ENCODE measurements at regions not wholly inside any gene's neighbourhood (a gene's known extent, or its start where the extent isn't known, plus 50 kb on each side); places are given as distances from the start of the nearest gene placed in this dataset.

GRCh38 chr2:166665991-166666940 is 172.2 kb upstream of the SCN7A start:
- Histone ChIP-seq H3K27me3 (ENCODE audit: control insufficient read depth, insufficient read depth, low read length) (no peaks in the 10 kb centered on the region), H3K4me3 (ENCODE audit: low read depth, low read length) (no peak overlapping the region), H3K36me3 (ENCODE audit: control insufficient read depth, insufficient read depth, low read length) (no peaks in the 10 kb centered on the region)
- no peak for DNase-seq (ENCODE audit: low read depth)
- TF ChIP-seq, protein P1, sequence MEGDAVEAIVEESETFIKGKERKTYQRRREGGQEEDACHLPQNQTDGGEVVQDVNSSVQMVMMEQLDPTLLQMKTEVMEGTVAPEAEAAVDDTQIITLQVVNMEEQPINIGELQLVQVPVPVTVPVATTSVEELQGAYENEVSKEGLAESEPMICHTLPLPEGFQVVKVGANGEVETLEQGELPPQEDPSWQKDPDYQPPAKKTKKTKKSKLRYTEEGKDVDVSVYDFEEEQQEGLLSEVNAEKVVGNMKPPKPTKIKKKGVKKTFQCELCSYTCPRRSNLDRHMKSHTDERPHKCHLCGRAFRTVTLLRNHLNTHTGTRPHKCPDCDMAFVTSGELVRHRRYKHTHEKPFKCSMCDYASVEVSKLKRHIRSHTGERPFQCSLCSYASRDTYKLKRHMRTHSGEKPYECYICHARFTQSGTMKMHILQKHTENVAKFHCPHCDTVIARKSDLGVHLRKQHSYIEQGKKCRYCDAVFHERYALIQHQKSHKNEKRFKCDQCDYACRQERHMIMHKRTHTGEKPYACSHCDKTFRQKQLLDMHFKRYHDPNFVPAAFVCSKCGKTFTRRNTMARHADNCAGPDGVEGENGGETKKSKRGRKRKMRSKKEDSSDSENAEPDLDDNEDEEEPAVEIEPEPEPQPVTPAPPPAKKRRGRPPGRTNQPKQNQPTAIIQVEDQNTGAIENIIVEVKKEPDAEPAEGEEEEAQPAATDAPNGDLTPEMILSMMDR (IDR thresholded peaks at IDR 0.05; ENCODE audit: insufficient read depth, low read length, poor library complexity, severe bottlenecking): no peak

- Histone ChIP-seq H3K4me3 (ENCODE audit: low read depth, low read length) (no peak overlapping the region), H3K36me3 (ENCODE audit: control insufficient read depth, insufficient read depth, low read length) (no peaks in the 10 kb centered on the region), H3K27me3 (ENCODE audit: control insufficient read depth, insufficient read depth, low read length) (no peaks in the 10 kb centered on the region)
- no peak for DNase-seq (ENCODE audit: low read depth)
- TF ChIP-seq, protein P1 (IDR thresholded peaks at IDR 0.05; ENCODE audit: insufficient read depth, low read length, poor library complexity, severe bottlenecking): no peak
Observed at GRCh38 chr2:166661824-166662223, 167.8 kb upstream of the SCN7A start.

DNA sequence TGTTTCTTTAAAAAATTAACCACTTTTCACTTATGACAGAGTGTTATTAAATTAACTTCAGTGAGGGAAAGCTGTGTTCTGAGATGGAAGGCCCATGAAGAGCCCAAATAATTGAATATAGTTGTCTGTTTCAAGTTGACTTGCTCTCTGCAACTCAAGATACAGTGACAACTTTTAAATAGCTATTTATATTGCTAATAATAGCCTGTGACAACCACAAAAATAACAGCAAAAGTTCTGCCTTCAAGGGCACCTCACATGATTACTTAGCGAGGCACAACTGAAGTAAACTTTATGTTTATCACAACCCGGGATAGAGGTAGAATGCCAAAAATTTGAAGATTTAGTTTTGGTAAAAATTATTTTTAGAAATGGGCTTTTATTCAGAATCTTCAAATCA is 167.3 kb upstream of the SCN7A start:
- H3K36me3 ChIP-seq (ENCODE audit: control insufficient read depth, insufficient read depth, low read length): no peaks in the 10 kb centered on the region
- TF ChIP-seq, protein P1 (IDR thresholded peaks at IDR 0.05; ENCODE audit: insufficient read depth, low read length, poor library complexity, severe bottlenecking): no peak
- DNase-seq (ENCODE audit: low read depth): no peak

GRCh38 chr2:166658901-166659300 is 164.9 kb upstream of the SCN7A start:
- Histone ChIP-seq H3K36me3 (ENCODE audit: control insufficient read depth, insufficient read depth, low read length) (no peaks in the 10 kb centered on the region), H3K4me3 (ENCODE audit: low read depth, low read length) (no peak overlapping the region)

More for the DNA sequence above, 167.3 kb upstream of the SCN7A start:
- H3K27me3 ChIP-seq (ENCODE audit: control insufficient read depth, insufficient read depth, low read length): no peaks in the 10 kb centered on the region
- no peak overlapping the region for H3K4me3 ChIP-seq (ENCODE audit: low read depth, low read length)

GRCh38 chr2:166653185-166653813 is 159.2 kb upstream of the SCN7A start:
- no peaks in the 10 kb centered on the region for H3K36me3 ChIP-seq (ENCODE audit: control insufficient read depth, insufficient read depth, low read length)
- H3K27me3 ChIP-seq (ENCODE audit: control insufficient read depth, insufficient read depth, low read length): no peaks in the 10 kb centered on the region
- TF ChIP-seq, protein P1 (IDR thresholded peaks at IDR 0.05; ENCODE audit: insufficient read depth, low read length, poor library complexity, severe bottlenecking): no peak
- H3K4me3 ChIP-seq (ENCODE audit: low read depth, low read length): no peak overlapping the region
- DNase-seq (ENCODE audit: low read depth): no peak

More at GRCh38 chr2:166658901-166659300, 164.9 kb upstream of the SCN7A start:
- no peaks in the 10 kb centered on the region for H3K27me3 ChIP-seq (ENCODE audit: control insufficient read depth, insufficient read depth, low read length)
- no peak for DNase-seq (ENCODE audit: low read depth)
- TF ChIP-seq, protein P1 (IDR thresholded peaks at IDR 0.05; ENCODE audit: insufficient read depth, low read length, poor library complexity, severe bottlenecking): no peak

Measured in kidney epithelial cell (primary cell).